WERI-Rb-1 (cell line): ENCODE measurements at regions not wholly inside any gene's neighbourhood (a gene's known extent, or its start where the extent isn't known, plus 50 kb on each side); places are given as distances from the start of the nearest gene placed in this dataset.

Experiments
- DNase-seq: peaks from one replicate; pipeline ENCODE4 v3.0.0-alpha.2; 2020
- H3K27ac ChIP-seq: fragments of 250-450 bp; sonication (Bioruptor Pico); 2 replicates; pipeline ENCODE4 v1.5.1; 2020; ENCODE audit warnings: mild to moderate bottlenecking, moderate library complexity
- H3K27me3 ChIP-seq: fragments of 250-450 bp; sonication (Bioruptor Pico); 2 replicates; pipeline ENCODE4 v1.5.1; 2021; ENCODE audit warnings: mild to moderate bottlenecking, low read depth, moderate library complexity; ENCODE audit not compliant: insufficient read depth, severe bottlenecking
- H3K36me3 ChIP-seq: fragments of 250-450 bp; sonication (Bioruptor Pico); 2 replicates; pipeline ENCODE4 v1.5.1; 2020; ENCODE audit warnings: mild to moderate bottlenecking, moderate library complexity
- H3K4me3 ChIP-seq: 2 replicates; pipeline ENCODE4 v1.5.1; 2011; ENCODE audit warnings: low read depth, mild to moderate bottlenecking, control low read depth, low read length
- H3K9me3 ChIP-seq: fragments of 250-450 bp; sonication (Bioruptor Pico); 2 replicates; pipeline ENCODE4 v1.5.1; 2021; ENCODE audit warnings: mild to moderate bottlenecking, moderate library complexity; ENCODE audit not compliant: severe bottlenecking
- CTCF ChIP-seq: IDR thresholded peaks from 2 replicates; pipeline ENCODE4 v1.5.1; 2011; ENCODE audit warnings: low read depth, mild to moderate bottlenecking, control low read depth, inconsistent platforms, low read length

DNA sequence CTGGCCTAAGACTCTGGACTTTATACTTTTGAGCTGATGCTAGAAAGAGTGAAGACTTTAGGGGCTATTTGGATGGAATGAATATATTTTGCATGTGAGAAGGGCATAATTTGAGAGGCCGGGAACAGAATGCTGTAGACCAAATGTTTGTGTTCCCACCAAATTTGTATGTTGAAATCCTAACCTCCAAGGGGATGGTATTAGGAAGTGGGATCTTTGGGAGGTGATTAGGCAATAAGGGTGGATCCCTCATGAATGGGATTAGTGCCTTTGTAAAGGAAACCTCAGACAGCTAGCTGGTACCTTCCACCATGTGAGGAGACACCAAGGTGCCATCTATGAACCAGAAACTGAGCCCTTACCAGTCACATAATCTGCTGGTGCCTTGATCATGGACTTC lies 165.1 kb upstream of the S1PR3 start:
- H3K27ac ChIP-seq, result no peak overlapping the region
- no peak for DNase-seq
- TF ChIP-seq CTCF, result no peak
- no peaks in the 10 kb centered on the region for H3K36me3 ChIP-seq
- H3K4me3 ChIP-seq, result no peak overlapping the region
- H3K9me3 ChIP-seq, result no peaks in the 10 kb centered on the region
- H3K27me3 ChIP-seq, result no peaks in the 10 kb centered on the region

DNA sequence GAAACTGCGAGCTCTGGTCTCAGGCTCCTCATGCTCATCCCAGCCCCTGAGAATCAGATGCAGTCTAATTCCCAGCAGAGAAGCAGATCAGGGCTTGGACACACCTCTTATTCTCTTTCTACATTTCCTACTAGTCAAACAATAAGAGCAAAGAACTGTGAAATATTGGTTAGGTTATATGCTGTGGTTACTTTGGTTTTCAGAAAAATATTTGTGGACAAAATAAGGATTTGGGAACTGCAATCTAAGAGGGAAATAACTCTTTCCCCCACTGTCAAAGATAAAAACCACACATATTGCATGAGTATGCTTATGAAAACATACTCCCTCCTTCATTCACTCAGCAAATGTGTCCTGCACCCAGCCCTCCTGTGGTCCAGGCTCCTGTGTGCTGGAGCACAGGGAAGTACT lies 164.5 kb upstream of the S1PR3 start:
- no peak for DNase-seq
- H3K9me3 ChIP-seq, result no peaks in the 10 kb centered on the region

GRCh38 chr9:88828018-88828417 lies 163.2 kb upstream of the S1PR3 start:
- Histone ChIP-seq H3K36me3 (no peaks in the 10 kb centered on the region), H3K4me3 (no peak overlapping the region), H3K27ac (no peak overlapping the region), H3K27me3 (no peaks in the 10 kb centered on the region), H3K9me3 (no peaks in the 10 kb centered on the region)
- no peak for TF ChIP-seq CTCF
- no peak for DNase-seq

More for the DNA sequence above, 164.5 kb upstream of the S1PR3 start:
- Histone ChIP-seq H3K27me3 (no peaks in the 10 kb centered on the region), H3K4me3 (no peak overlapping the region), H3K27ac (no peak overlapping the region), H3K36me3 (no peaks in the 10 kb centered on the region)
- no peak for TF ChIP-seq CTCF

DNA sequence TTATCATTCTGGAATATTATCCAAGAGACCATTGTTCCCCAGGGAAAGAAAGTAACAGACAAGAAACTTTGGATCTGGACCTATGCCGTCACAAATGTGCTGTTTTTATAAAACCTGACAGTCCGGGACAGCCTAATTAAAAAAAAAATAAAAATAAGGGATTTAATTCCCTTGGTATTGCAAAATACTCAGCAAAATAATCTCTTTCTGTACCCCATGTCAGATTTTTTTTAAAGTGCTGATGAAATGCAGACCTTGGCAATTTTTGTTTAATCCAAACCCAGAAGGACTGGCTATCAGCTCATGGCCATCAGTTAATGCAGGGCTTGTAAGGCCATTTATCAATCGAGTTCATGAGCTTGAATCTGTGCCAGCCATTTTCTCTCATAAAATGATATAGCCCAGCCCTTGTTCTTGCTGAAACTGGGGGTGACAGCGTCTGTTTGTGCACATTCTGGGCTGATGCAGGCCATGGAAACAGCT lies 162.7 kb upstream of the S1PR3 start:
- Histone ChIP-seq H3K27ac (no peak overlapping the region), H3K4me3 (no peak overlapping the region), H3K36me3 (no peaks in the 10 kb centered on the region), H3K27me3 (no peaks in the 10 kb centered on the region), H3K9me3 (no peaks in the 10 kb centered on the region)
- no peak for TF ChIP-seq CTCF
- no peak for DNase-seq

DNA sequence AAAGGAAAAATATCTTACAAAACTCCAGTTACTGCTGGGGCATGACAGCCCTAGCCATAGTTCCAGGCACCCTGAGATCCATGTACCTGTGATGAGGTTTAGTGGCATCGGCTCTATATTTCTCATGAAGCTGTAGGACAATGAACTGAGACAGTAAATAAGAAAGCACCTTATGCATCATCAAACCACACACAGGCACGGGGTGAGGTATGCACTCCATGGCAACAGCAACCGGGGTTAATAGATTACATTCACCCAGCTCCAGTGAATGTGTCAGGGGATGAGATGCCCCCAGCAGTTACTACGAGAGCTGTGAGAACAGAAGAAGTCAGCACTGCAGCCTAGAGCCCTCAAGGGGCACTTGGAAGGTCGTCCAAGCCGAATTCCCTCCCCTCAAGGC lies 162.0 kb upstream of the S1PR3 start:
- no peak for DNase-seq
- Histone ChIP-seq H3K9me3 (no peaks in the 10 kb centered on the region), H3K27me3 (no peaks in the 10 kb centered on the region), H3K36me3 (no peaks in the 10 kb centered on the region), H3K4me3 (no peak overlapping the region), H3K27ac (no peak overlapping the region)
- TF ChIP-seq CTCF, result no peak

DNA sequence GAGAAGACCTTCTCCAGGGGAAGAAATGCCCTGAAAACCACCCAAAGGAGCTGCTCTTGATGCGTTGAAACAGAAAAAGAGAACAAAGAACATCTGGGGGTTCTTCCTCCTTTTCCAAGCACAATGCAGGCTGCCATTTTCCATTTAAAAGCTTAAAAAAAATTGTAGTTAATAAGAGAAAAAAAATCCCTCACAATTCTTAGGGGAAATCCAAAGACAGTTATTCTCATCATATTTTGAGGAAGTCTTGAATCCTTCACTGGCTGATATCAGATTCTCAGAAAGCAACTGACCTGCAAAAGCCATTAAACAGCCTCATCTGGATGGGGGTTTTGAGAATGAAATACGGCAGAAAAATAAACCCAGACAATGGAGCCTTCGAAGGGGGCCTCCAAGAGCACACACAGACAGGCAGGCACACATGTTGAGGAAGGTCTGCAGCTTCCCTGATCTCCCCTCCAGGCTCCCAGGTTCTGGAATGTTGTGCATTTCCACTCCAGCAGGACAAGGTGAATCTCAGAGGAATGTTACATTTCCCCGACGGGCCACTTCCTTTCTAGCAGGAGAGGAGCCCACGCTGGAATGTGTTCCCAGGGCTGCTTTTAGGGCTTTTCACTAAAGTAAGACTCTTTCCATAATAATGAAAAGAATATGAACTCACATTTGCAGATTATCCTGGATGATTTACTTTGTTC lies 159.4 kb upstream of the S1PR3 start:
- no peak for DNase-seq
- Histone ChIP-seq H3K27ac (no peak overlapping the region), H3K4me3 (no peak overlapping the region), H3K9me3 (no peaks in the 10 kb centered on the region), H3K36me3 (no peaks in the 10 kb centered on the region), H3K27me3 (no peaks in the 10 kb centered on the region)
- no peak for TF ChIP-seq CTCF
